ENCODE measurements at regions not wholly inside any gene's neighbourhood (a gene's known extent, or its start where the extent isn't known, plus 50 kb on each side); places are given as distances from the start of the nearest gene placed in this dataset.

GRCh38 chr18:71523483-71524435 is 1020.4 kb downstream of the CBLN2 start:
- TF ChIP-seq, protein P1, sequence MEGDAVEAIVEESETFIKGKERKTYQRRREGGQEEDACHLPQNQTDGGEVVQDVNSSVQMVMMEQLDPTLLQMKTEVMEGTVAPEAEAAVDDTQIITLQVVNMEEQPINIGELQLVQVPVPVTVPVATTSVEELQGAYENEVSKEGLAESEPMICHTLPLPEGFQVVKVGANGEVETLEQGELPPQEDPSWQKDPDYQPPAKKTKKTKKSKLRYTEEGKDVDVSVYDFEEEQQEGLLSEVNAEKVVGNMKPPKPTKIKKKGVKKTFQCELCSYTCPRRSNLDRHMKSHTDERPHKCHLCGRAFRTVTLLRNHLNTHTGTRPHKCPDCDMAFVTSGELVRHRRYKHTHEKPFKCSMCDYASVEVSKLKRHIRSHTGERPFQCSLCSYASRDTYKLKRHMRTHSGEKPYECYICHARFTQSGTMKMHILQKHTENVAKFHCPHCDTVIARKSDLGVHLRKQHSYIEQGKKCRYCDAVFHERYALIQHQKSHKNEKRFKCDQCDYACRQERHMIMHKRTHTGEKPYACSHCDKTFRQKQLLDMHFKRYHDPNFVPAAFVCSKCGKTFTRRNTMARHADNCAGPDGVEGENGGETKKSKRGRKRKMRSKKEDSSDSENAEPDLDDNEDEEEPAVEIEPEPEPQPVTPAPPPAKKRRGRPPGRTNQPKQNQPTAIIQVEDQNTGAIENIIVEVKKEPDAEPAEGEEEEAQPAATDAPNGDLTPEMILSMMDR (IDR thresholded peaks at IDR 0.05 in 4 of 5, conservative IDR thresholded peaks at IDR 0.05 in 1 of 5): no peak
- no peak for TF ChIP-seq POLR2A (IDR thresholded peaks at IDR 0.05)
